Fibroblast of villous mesenchyme (primary cell): ENCODE measurements at regions not wholly inside any gene's neighbourhood (a gene's known extent, or its start where the extent isn't known, plus 50 kb on each side); places are given as distances from the start of the nearest gene placed in this dataset.

Experiments
- DNase-seq: peaks from one replicate; pipeline ENCODE4 v3.0.0-alpha.2; 2010; ENCODE audit warnings: low read depth
- H3K4me3 ChIP-seq: 2 replicates; pipeline ENCODE4 v1.5.1; 2011; ENCODE audit warnings: low read depth, mild to moderate bottlenecking, low read length
- CTCF ChIP-seq: IDR thresholded peaks from 2 replicates; pipeline ENCODE4 v1.5.1; 2012; ENCODE audit warnings: low read depth, mild to moderate bottlenecking, low read length; ENCODE audit not compliant: insufficient read depth

DNA sequence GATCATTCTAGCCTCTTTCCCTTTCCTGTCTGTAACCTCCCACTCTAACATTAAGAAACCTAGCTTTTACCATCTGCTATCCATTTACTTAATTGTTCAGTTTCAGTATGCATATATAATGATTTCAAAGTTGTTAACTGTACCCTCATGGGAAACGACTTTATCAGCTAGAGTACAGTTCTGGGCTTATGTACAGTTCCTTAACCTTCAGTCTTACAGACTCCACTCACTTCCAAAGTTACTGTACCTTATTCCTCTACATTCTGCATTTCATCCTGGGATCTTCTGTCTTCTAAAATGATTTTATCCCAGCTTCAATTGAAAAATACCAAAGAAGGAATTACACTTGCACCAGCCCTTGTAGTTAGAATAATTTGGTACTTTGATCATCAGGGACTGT is 108.7 kb upstream of the KCNE2 start:
- H3K4me3 ChIP-seq = no peak overlapping the region
- DNase-seq = no peak
- TF ChIP-seq CTCF = no peak

DNA sequence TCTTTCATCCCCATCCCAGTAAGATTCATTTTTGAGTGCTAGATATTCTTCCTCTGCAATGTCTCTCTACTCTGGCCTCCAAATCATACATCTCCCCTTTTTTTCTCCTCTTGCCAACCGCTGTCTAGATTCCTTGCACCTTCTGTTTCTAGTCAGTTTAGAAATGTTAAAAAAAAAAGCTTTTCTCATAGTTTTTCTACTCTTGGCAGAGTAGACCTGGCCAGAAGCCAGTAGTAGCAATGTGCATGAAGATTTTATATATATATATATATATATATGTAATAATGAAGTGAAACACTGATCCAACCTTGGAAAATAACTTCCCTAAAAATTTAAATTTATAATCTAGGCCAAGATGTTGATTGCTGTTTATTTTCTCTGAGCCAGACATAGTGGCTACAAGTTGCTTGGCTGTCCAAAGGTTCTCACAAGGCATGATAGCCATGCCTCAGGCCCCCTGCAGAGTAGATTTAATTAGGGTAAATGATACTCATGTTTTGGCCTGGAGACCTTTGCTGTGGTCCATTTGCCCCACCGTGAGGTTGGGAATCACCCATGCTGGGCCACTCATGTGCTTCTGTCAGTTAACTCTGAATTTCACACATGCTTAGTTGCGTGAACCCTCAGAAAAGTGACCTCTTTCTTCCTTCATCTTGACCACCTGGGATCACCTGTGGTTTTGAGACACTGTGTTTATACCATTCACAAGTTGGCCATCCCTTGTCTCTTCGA is 103.4 kb upstream of the KCNE2 start:
- no peak for DNase-seq
- no peak for TF ChIP-seq CTCF
- H3K4me3 ChIP-seq = no peak overlapping the region

DNA sequence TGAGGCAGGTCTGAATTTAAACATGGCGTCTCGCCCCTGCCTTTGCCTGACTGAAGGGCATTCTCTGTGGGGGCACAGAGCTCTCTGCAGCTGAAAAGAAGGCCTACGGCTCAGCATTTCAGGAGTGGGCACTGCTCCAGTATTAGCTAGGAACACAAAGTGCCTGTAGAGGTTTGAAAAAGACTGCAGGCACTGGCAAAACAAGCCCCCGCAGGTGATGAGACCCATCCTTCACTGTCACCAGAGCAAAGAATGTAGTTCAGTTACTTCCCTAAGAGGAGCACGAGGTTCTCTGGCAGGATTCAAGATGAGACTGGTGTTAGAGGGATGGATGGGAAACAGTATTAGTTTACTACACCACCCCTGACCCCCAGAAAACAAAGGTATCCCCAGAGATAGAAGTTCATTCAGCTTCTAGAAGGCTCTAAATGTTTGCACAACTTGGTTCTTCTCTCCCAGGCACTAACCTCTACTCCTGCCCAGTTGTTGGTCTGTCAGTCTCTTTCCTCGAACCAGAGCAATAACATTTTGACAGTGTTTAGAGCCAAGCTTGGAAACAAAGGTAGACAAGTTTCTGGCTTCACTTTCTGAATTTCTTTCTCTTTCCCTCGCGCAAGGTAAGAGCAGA is 101.9 kb upstream of the KCNE2 start:
- H3K4me3 ChIP-seq = no peak overlapping the region
- TF ChIP-seq CTCF = no peak
- no peak for DNase-seq

DNA sequence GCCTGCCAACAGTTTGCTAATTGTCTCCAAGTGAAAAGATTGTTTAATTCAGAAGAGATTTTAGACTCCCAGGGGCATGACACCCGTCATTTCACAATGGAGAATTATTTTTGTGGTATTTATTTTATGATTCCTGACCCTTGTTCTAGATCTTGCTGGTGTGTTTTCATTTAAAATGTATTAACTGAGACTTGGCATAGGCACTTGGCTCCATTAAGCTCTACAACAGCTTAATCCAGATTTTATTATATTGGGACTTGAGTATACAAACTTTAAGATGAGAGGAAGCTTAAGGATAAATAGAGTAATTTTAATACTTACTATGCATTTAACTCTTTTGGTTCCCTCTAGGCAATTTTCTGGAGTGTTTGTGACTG is 101.3 kb upstream of the KCNE2 start:
- no peak overlapping the region for H3K4me3 ChIP-seq
- DNase-seq = no peak
- TF ChIP-seq CTCF = no peak

- TF ChIP-seq CTCF = no peak
- H3K4me3 ChIP-seq = no peak overlapping the region
- DNase-seq = no peak
These were observed 100.2 kb upstream of the KCNE2 start for GRCh38 chr21:34263629-34264028.

- no peak overlapping the region for H3K4me3 ChIP-seq
- TF ChIP-seq CTCF = no peak
- DNase-seq = no peak
These were observed 97.5 kb upstream of the KCNE2 start for GRCh38 chr21:34266351-34266750.
